Muscle of leg (tissue), 3 donors: ENCODE measurements at regions not wholly inside any gene's neighbourhood (a gene's known extent, or its start where the extent isn't known, plus 50 kb on each side); places are given as distances from the start of the nearest gene placed in this dataset.
"Not testable (repeated sequence)": the region's sequence is repeated elsewhere in the genome, so short reads cannot be mapped to it uniquely, and the experiment has no call there.

Experiments
- DNase-seq: peaks from one replicate; pipeline ENCODE4 v3.0.0; 2013
- H3K27ac ChIP-seq: one replicate; pipeline ENCODE4 v1.5.1; 2013; ENCODE audit warnings: mild to moderate bottlenecking, low read length, control low read depth
- H3K27me3 ChIP-seq: one replicate; pipeline ENCODE4 v1.6.1; 2013; ENCODE audit warnings: low read length; ENCODE audit not compliant: control insufficient read depth, insufficient read depth
- H3K36me3 ChIP-seq: one replicate; pipeline ENCODE4 v1.6.1; 2013; ENCODE audit warnings: low read length; ENCODE audit not compliant: control insufficient read depth, insufficient read depth
- H3K4me1 ChIP-seq: one replicate; pipeline ENCODE4 v1.6.1; 2013; ENCODE audit warnings: low read length; ENCODE audit not compliant: control insufficient read depth, insufficient read depth
- H3K4me3 ChIP-seq: one replicate; pipeline ENCODE4 v1.5.1; 2013; ENCODE audit warnings: low read length, control low read depth
- H3K9me3 ChIP-seq: replicated peaks from 2 replicates; pipeline ENCODE4 v1.6.1; 2013; ENCODE audit warnings: low read depth, low read length; ENCODE audit not compliant: control insufficient read depth
- WGBS: methylation state at CpG from one replicate; pipeline ENCODE4 v1.1.5; 2013; ENCODE audit warnings: missing lambda C conversion rate; ENCODE audit not compliant: insufficient coverage; 5-methylcytosine and 5-hydroxymethylcytosine counted together

- H3K9me3 ChIP-seq = no peaks in the 10 kb centered on the region
- no peaks in the 10 kb centered on the region for H3K4me1 ChIP-seq
- no peaks in the 10 kb centered on the region for H3K27me3 ChIP-seq
- H3K36me3 ChIP-seq = no peaks in the 10 kb centered on the region
- H3K4me3 ChIP-seq = no peak overlapping the region
- no peak overlapping the region for H3K27ac ChIP-seq
- DNase-seq = peak; percentile 38
- no CpG with 5 or more reads among the region's 2 CpGs for WGBS
Measured at GRCh38 chr5:90050103-90050502, 359.5 kb downstream of the CETN3 start.

GRCh38 chr5:90047113-90047512, 362.4 kb downstream of the CETN3 start:
- no CpG with 5 or more reads among the region's 5 CpGs for WGBS
- H3K27me3 ChIP-seq = no peaks in the 10 kb centered on the region
- H3K36me3 ChIP-seq = no peaks in the 10 kb centered on the region

GRCh38 chr5:90040082-90040481, 369.5 kb downstream of the CETN3 start:
- not testable (repeated sequence) for H3K9me3 ChIP-seq, H3K4me3 ChIP-seq, H3K36me3 ChIP-seq, H3K27me3 ChIP-seq, DNase-seq, H3K27ac ChIP-seq, H3K4me1 ChIP-seq
- no CpG with 5 or more reads among the region's 4 CpGs for WGBS

More at GRCh38 chr5:90047113-90047512, 362.4 kb downstream of the CETN3 start:
- Histone ChIP-seq H3K9me3 (peaks cover 2% of the 10 kb centered on the region), H3K4me1 (no peaks in the 10 kb centered on the region), H3K4me3 (no peak overlapping the region), H3K27ac (no peak overlapping the region)
- no peak for DNase-seq

GRCh38 chr5:90037646-90038045, 371.9 kb downstream of the CETN3 start:
- 60% methylated on average over 1 of the region's 4 CpGs for WGBS
- Histone ChIP-seq H3K27ac (no peak overlapping the region), H3K36me3 (no peaks in the 10 kb centered on the region), H3K4me1 (no peaks in the 10 kb centered on the region), H3K4me3 (no peak overlapping the region), H3K9me3 (no peaks in the 10 kb centered on the region), H3K27me3 (no peaks in the 10 kb centered on the region)
- DNase-seq = peak; percentile 36

- no peaks in the 10 kb centered on the region for H3K9me3 ChIP-seq
- no peak for DNase-seq
- H3K27me3 ChIP-seq = no peaks in the 10 kb centered on the region
- no peak overlapping the region for H3K27ac ChIP-seq
- no peaks in the 10 kb centered on the region for H3K4me1 ChIP-seq
- H3K36me3 ChIP-seq = no peaks in the 10 kb centered on the region
- no peak overlapping the region for H3K4me3 ChIP-seq
Measured at GRCh38 chr5:90022711-90023053, 386.9 kb downstream of the CETN3 start.

GRCh38 chr5:90022002-90022710, 387.4 kb downstream of the CETN3 start:
- Histone ChIP-seq H3K4me3 (no peak overlapping the region), H3K27me3 (no peaks in the 10 kb centered on the region), H3K27ac (no peak overlapping the region), H3K36me3 (no peaks in the 10 kb centered on the region), H3K9me3 (no peaks in the 10 kb centered on the region), H3K4me1 (no peaks in the 10 kb centered on the region)
- no CpG with 5 or more reads among the region's 1 CpG for WGBS
- DNase-seq = no peak

- Histone ChIP-seq H3K9me3 (no peaks in the 10 kb centered on the region), H3K27me3 (no peaks in the 10 kb centered on the region), H3K27ac (no peak overlapping the region), H3K36me3 (no peaks in the 10 kb centered on the region), H3K4me1 (no peaks in the 10 kb centered on the region), H3K4me3 (no peak overlapping the region)
- DNase-seq = peak; percentile 69
- no CpG with 5 or more reads among the region's 5 CpGs for WGBS
Measured at GRCh38 chr5:90020575-90021538, 388.7 kb downstream of the CETN3 start.

GRCh38 chr5:90017239-90017638, 392.3 kb downstream of the CETN3 start:
- no CpG with 5 or more reads among the region's 3 CpGs for WGBS
- no peaks in the 10 kb centered on the region for H3K9me3 ChIP-seq
- DNase-seq = no peak

GRCh38 chr5:90015584-90016018, 394.0 kb downstream of the CETN3 start:
- Histone ChIP-seq H3K9me3 (no peaks in the 10 kb centered on the region), H3K27ac (no peak overlapping the region), H3K27me3 (no peaks in the 10 kb centered on the region), H3K4me3 (no peak overlapping the region), H3K4me1 (no peaks in the 10 kb centered on the region), H3K36me3 (no peaks in the 10 kb centered on the region)
- peak; percentile 38 for DNase-seq
- 80% methylated on average over 1 of the region's 3 CpGs for WGBS

More at GRCh38 chr5:90017239-90017638, 392.3 kb downstream of the CETN3 start:
- Histone ChIP-seq H3K4me1 (no peaks in the 10 kb centered on the region), H3K4me3 (no peak overlapping the region), H3K36me3 (no peaks in the 10 kb centered on the region), H3K27me3 (no peaks in the 10 kb centered on the region), H3K27ac (no peak overlapping the region)

GRCh38 chr5:90014420-90014819, 395.1 kb downstream of the CETN3 start:
- Histone ChIP-seq H3K36me3 (no peaks in the 10 kb centered on the region), H3K27ac (no peak overlapping the region), H3K4me3 (no peak overlapping the region), H3K27me3 (no peaks in the 10 kb centered on the region), H3K9me3 (no peaks in the 10 kb centered on the region), H3K4me1 (no peaks in the 10 kb centered on the region)
- DNase-seq = no peak
